ENCODE measurements at regions not wholly inside any gene's neighbourhood (a gene's known extent, or its start where the extent isn't known, plus 50 kb on each side); places are given as distances from the start of the nearest gene placed in this dataset.

DNA sequence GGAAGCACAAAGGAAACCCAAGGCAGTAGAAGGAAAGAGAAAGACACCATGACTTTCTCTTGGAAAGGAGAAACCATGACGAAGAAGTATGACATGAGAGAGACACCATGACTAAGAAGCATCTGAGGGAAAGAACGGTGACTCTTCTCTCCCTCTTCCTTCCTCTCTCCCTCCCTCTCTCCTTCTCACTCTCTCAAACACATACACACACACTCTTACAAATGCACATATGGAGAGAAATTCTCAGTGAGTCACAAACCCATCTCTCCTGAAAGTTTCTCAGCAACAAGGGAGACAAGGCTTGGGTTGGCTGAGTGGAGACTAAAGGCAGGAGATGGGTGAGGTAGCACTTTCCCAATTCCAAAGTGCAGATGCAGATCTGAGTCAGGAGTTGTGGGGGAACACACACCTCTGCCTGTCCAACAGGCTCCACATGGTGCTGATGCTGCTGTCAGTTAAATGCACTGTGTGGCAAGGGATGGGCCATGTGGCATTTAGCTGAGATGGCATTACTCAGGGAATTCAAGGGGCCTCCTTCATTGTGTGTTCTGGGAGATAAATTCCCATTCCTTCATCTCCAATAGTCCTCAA lies 336.7 kb upstream of the C16orf82 start:
- no peak for DNase-seq

DNA sequence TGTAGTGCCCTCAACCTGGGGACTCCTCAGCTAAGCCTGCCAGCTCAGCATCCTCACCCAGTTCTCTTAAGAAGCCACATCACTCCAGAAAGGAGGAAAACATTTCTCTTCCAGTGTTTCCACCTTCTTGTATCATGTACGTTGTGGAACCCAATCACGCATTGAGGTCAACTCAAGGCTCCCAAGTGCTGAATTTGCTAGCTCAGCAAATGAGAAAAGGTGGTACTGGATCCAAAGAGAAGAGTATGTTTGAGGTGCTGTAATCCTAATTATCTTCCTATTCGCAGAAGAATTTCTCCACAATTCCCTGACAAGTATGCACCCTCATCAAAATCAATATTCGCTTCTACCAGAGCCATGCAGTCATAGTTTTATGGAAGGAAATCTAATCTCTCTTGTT lies 335.0 kb upstream of the C16orf82 start:
- no peak for DNase-seq

DNA sequence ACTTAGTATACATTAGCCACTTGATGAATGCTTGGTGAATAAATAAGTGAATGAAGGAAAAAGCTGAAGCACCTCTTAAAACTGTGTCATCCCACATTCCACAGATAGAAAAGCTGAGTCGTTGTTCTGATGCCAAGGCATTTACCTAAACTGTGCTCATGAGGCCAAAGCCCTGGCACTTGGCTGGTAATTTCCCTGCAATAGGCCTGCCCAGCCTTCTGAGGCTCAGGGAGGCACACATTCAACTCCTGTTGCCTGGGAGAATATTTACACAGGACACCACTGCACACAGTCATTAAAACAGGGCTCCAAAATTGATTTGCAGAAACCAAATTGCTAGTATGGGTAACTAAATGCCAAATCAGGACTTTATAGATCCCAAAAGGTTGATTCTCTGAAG lies 333.0 kb upstream of the C16orf82 start:
- no peak for DNase-seq

DNA sequence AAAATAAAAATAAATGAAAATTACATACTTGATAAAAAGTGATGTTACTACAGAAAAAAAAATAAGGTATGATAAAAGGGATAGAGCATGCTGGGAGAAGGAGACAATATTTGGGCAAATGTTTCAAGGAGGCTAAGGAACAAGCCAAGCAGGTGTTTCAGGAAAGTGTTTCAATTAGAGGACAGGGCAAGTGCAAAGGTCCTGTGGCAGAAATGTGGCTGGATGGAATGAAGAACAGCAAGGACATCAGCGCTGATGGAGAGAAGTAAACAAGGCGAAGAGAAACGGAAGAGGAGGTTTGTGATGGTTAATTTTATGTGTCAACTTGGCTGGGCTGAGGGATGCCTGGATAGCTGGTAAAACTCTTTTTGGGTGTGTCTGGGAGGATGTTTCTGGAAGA lies 331.2 kb upstream of the C16orf82 start:
- DNase-seq: no peak

DNA sequence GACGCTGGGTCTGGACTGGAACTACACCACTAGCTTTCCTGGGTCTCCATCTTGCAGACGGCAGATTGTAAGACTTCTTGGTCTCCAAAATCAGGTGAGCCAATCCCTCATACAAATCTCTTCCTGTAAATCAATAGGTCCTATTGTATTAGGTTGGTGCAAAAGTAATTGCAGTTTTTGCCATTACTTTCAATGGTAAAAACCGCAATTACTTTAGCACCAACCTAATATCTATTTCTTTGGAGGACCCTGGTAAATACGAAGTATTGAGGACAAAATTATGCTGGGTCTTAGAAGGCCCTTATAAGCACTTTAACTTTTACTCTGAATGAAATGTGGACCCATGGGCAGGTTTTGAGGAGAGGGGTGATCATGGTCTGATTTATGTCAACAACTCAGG lies 330.6 kb upstream of the C16orf82 start:
- no peak for DNase-seq

DNA sequence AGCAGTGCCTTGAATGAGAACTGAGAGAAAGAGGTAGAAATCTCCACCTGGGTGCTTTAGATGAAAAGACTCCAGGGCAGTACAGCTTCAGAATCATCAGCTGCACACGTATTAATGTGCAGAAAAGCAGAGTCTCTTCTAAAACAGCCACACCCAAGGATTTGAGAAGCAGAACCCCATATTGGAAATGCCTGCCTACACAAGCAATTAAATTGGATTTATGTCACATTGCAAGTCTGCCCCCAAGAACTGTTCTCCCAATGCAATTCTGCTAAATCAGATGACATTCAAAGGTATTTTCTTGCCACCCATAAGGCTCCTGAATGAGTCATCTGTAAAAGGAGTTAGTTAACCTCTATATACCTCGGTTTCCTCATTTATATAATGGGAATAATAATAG lies 326.0 kb upstream of the C16orf82 start:
- DNase-seq: no peak

DNA sequence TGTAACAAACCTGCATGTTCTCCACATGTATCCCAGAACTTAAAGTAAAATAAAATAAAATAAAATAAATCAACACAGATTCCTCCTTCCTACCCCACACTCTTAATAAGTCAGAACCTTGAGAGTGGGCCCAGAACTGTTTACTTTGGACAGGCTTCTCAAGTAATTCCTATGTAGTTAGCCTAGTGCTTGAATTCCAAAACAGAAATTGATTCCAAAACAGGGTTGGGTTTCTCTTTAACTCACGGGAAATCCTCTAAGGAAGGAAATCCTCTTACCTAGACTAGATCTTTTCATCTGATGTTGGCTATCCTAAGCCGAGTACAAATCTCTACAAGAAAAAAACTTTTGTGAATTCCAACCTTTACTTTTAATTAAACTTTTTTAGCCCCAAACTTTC lies 324.7 kb upstream of the C16orf82 start:
- DNase-seq: no peak

DNA sequence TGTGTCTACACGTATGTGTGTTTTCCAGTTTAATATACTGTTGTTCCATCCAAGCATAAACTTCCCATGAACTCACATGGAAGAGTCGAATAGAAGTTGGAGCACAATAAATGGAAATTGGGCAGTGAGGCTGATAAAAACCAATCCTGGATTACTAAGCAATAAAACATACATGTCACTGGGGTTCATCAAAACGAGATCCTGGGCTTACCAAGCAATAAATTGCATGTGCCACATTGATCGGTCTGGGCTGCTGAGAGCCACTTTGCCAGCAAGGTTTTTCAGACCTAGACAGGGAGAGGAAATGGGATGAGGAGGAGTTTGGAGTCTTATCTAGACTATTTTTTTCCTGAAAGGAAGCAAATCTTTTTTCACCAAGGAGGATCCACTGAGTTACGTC lies 322.3 kb upstream of the C16orf82 start:
- DNase-seq: no peak

DNA sequence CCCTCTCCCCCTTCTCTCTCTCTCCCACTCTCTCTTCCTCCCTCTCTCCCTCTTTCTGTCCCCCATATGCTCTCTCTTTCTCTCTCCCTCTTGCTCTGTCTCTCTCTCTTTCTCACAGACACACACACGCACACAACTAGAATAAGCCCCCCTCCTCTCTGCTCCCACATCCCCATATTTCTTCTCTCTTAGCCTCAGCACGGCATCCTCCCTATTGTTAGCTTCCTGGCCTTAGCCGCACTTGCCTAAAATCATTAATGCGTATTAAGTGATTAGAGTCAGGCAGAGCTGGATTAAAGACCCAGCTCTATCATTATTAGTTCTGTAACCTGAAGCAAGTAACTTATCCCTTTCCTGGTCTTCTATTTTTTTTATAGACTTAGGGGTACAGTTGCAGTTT lies 319.0 kb upstream of the C16orf82 start:
- no peak for DNase-seq

DNA sequence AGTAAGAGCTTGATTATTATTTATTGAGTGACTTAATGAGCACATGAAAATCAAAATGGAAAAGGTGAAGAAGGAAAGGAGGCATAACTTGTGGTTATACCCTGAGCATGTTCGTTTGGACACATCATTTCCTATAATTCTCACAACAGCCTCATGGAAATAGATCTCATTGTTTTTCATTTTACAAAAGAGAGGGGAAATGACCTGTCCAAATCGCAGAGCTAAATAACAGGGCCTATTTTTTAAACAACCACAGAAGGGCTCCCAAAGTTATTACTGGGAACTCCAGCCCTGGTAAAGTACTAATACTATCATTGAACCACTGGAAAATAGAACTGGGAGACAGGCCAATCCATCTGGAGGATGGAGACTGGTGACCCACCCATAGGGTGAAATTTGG lies 317.7 kb upstream of the C16orf82 start:
- no peak for DNase-seq

DNA sequence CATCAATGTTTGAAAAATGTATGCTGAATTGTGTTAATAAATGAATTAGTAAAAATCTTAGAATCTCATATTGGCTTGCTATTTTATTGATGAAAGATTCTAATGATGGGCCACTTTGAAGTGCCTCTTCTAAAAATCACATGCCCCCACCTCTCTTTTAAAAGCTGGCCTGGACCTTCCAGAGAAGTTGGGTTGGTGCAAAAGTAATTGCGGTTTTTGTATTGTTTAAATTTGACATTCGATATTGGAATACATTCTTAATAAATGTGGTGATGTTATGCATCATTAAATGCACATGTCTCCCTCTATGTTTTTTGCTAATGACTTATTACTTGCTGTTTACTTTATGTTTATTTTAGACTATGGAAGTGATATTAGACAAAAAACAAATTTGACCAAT lies 314.6 kb upstream of the C16orf82 start:
- DNase-seq: no peak

DNA sequence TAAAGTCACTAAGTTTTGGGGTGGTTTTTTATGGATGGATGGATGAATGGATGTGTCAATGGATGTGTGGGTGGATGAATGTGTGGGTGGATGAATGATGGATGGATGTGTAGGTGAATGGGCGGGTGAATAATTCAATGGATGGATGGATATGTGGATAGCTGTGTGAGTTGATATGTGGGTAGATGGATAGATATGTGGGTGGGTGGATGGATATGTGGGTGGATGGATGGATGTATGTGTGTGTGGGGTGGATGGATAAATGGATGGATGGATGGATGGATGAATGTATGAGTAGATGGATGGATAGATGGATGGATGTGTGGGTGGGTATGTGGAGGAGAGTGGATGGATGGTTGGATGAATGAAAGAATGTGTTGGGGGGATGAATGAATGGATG lies 310.1 kb upstream of the C16orf82 start:
- DNase-seq: no peak

DNA sequence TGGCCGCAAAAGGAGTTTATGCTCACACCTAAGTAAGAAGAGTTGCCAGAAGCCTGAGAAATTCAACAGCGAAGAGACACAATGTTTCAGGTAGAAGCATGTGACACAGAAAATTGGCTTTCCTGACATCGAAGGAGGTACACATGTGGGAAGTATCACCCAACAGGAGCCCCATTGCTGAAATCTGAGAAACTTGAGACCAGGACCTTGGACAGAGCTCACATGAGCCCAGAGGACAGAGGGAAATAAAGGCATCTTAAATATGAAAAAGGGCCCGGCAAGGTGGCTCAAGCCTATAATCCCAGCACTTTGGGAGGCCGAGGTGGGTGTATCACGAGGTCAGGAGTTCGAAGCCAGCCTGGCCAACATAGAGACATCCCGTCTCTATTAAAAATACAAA lies 304.1 kb upstream of the C16orf82 start:
- no peak for DNase-seq

DNA sequence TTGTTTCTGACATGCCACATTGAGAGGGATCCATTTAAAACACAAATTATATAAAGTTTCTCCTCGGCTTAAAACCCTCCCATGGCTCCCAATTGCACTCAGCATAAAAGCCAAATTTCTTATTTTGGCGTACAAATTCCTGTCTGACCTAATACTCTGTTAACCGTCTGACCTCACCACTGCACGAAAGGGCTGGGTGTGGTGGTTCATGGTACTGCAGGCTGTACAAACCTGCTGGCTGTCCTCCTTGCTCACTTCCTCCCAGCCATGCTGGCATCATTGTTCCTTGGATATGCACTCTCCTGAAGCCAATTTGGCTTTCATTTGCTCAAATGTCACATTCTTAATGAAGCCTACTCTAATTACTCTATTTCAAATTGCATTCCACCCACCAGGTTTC lies 301.6 kb upstream of the C16orf82 start:
- no peak for DNase-seq

DNA sequence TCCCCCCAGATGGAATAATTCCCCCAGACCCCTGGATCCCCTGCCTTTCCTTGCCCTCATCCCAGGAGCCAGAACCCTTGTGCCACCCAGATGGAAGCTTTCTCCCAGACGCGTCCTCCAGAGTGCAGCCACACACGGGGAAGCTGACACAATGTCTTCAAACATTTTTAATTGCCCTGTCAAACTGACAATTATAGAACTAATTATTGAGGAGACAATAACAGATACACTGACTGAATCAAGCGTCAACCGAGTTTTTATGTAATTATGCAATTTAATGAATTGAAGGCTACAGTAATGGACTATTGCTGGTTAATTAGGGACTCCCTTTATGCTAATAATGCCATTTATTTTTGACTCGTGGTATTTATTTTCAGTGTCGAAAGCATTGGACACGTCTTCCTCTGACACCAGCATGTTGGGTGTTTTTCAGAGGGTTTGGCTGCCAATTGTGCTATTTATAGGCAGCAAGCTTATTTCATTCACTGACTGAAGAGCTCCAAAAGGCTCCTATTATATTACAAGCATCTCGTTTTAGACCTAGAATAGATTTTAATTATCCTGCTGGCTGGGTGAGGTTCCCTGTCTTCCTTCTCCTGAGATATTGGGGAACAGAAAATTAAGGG lies 298.2 kb upstream of the C16orf82 start:
- DNase-seq: no peak

DNA sequence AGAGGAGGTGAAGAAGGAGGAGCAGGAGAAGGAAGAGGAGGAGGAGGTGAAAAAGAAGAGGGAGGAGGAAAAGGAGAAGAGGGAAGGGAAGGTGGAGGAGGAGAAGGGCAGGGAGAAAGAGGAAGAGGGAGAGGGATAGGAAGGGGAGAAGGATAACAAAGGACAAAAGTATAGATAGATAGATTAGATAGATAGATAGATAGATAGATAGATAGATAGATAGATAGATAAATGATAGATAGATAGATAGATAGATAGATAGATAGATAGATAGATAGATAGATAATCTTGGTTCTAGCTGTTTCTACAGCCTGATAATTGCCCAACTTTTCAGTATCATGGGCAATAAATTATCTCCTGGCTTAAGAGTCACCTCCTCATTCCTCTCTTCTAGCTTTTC lies 296.2 kb upstream of the C16orf82 start:
- DNase-seq: no peak

DNA sequence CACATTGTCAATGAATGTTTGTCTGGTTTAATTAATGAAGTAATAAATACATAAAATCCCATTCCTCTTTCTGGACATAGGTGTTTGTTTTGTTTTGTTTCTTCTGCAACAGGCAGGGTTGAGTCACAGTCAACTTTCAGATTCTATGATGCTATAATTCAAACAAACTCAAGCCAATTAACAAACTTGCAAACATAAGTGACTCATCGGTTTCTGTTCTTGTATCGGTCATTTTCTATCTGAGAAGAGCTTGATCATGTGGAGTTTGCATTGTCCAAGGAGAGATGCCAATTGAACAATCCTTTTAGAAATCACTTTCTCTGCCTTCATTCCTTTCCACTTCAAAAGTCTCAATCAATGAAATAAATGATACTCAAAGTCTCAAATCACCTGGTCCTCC lies 294.2 kb upstream of the C16orf82 start:
- DNase-seq: no peak

DNA sequence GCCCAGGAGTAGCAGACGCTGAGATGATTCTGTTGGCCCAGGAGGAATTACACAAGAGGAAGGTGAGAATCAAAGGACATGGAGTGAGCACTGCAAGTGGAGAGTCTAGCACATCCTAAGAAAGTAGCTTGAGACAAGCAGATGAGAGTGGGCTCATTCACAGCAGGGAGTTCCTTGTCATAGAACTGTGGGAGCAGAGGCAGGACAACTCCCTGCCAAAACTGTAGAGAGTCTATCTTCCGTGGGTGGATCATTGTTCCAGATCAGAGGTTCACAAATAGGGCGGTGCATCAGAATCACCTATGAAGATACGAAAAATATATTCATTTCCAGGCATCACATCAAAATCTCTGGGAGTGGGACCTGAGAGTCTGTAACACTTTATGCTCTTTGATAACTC lies 288.9 kb upstream of the C16orf82 start:
- no peak for DNase-seq

DNA sequence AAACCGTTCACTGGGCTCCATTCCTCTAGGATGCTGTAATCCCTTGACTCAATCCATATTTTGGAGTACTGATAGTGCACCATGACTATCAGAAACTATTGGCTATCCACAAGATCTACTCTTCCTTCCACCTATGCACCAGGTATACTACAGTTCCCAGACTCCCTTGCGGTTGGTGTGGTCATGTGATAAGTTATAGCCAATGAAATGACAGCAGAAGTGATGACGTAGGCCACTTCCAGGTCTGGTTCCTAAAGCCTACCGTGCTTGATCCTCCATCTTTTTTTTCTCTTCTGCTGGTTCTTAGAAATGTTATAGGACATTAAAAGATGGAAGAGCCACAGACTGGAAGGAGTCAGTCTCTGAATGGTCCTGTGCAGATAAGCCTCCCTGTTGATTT lies 278.8 kb upstream of the C16orf82 start:
- no peak for DNase-seq

DNA sequence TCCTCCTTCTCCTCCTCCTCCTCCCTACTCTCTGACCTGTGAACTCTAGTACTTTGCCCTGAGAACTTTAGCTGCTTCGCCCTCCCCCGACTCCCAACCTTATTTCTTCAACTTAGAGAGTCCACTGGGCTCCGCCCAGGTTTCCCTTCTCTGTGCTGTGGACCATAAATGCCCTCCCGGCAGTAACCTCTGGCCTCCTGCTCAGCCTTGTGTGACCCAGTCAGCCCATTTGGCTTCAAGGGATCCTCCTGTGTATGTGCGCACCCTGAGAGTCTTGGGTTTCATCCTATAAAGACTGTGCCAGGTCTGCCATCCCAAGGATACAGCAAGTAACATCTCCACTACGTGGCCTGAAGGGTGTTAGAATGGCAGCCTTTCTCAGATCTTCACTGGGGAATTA lies 275.6 kb upstream of the C16orf82 start:
- no peak for DNase-seq

DNA sequence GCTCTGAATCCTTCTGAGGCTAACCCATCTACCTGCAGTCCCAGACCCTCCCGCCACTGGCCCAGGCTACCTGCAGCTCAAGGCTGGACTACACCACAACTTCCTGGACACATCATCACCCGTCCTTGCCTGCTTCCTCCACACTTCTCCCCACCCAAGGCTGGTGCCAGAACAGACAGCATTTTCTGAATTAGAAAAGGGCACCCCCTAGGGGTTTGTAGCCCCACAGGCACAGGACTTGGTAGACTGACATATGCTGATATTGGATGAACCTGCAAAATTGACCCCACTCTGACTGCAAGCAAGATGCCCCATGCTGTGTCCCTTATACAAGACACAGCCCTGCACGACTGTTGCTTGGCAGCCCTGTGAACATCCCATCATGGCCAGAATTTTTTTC lies 271.5 kb upstream of the C16orf82 start:
- no peak for DNase-seq

DNA sequence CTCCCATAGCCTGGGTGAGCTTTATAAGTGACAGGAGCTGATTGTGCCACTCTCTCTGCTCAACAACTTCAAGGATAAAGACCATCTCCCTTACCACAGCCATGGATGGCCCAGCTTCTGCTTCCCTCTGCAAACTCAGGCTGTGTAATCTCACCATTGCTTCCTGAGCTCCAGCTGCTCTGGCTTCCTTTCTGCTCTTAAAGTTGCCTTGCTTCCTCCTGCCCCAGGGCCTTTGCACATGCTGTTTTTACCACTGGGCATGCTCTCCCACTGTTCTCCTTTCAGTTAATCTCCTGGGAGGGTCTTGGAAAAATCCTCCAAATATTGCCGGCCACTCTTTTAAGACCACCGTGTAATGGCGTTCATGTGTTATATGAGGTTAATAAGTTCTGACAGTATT lies 265.1 kb upstream of the C16orf82 start:
- no peak for DNase-seq

DNA sequence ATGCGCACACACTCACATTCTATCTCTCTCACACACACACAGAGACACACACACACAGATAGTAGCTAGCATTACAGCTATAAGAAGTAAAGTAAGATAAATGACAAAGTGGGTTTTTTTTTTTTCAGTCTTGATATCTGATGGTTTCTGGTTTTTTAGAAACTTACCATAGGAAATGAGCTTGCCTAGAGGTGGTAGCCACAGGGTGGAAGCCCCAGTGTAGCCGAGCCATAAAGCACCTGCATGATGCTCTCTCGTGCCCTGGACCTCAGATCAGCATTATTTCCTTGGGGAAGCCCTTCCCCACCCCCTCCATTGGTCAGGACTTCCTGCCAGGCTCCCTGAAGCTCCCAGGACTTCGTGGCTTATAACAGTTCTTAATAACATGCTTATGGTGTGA lies 264.3 kb upstream of the C16orf82 start:
- no peak for DNase-seq

DNA sequence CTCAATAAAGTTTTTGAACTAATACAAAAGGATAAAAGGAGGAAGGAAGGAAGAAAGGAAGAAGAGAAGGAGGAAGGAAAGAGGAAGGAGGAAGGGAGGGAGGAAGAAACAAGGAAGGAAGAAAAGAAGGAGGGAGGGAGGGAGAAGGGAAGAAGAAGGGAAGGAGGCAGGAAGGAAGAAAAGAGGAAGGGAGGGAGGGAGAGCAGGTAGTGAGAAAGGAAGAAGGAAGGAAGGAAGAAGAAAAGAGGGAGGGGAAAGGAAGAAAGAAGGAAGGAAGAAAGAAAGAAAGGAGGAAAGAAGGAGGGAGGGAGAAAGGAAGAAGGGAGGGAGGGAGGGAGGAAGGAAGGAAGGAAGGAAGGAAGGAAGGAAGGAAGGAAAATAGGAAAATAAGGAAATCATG lies 263.8 kb upstream of the C16orf82 start:
- DNase-seq: no peak

DNA sequence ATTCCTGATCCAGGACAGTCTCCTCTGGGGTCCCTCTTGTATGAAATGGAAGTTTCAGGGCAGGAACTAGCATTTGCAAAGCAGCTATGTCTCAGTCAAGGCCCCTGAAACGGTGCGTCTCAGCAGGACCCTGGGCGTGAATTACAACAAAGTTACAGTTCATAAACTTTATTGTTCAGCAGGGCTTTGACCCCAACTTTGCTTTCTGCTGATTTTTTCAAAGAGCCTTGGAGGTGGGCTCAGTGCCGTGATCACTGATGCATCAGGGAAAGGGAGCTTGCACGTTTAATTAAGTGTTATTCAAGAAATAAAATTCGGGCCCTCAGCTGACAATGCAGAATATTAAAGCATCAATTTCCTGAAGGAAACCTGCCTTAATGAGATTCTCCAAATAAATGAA lies 260.1 kb upstream of the C16orf82 start:
- no peak for DNase-seq

DNA sequence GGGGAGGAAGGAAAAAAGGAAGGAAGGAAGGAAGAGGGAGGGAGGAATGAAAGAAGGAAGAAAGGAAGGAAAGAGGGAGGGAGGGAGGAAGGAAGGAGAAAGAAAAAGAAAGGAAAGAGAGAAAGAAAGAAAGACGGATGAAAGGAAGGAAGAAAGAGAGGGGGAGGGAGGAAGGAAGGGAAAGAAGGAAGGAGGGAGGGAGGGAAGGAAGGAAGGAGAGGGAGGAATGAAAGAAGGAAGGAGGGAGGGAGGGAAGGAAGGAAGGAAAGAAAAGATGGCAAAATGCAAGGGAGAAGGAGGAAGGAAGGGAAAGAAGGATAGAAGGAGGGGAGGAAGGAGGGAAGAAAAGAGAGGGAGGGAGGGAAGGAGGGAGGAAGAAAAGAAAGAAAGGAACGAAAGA lies 257.3 kb upstream of the C16orf82 start:
- no peak for DNase-seq
